HFFc6 (cell line): ENCODE measurements at regions not wholly inside any gene's neighbourhood (a gene's known extent, or its start where the extent isn't known, plus 50 kb on each side); places are given as distances from the start of the nearest gene placed in this dataset.

ENCODE experiments used
- DNase-seq: peaks from one replicate; pipeline ENCODE4 v3.0.0-alpha.2; 2018
- H3K27ac Mint-ChIP-seq: 2 replicates; pipeline ENCODE4 v1.8.0; 2020; ENCODE audit warnings: mild to moderate bottlenecking, mixed read lengths
- H3K27me3 Mint-ChIP-seq: 2 replicates; pipeline ENCODE4 v1.8.0; 2021; ENCODE audit warnings: mild to moderate bottlenecking, moderate library complexity, mixed read lengths; ENCODE audit not compliant: insufficient read depth
- H3K36me3 Mint-ChIP-seq: 2 replicates; pipeline ENCODE4 v1.8.0; 2021; ENCODE audit warnings: low read depth, mixed read lengths
- H3K4me1 Mint-ChIP-seq: 2 replicates; pipeline ENCODE4 v1.8.0; 2020; ENCODE audit warnings: low read depth, mixed read lengths
- H3K4me3 Mint-ChIP-seq: 2 replicates; pipeline ENCODE4 v1.8.0; 2020; ENCODE audit warnings: mild to moderate bottlenecking, moderate library complexity, mixed read lengths
- H3K9me3 Mint-ChIP-seq: 2 replicates; pipeline ENCODE4 v1.8.0; 2020; ENCODE audit warnings: mild to moderate bottlenecking, mixed read lengths
- TF ChIP-seq, protein P1 (sequence below): fragments of 200-600 bp; sonication (generic); IDR thresholded peaks from 2 replicates; pipeline ENCODE4 v1.5.0; 2021; ENCODE audit warnings: antibody characterized with exemption, mild to moderate bottlenecking

DNA sequence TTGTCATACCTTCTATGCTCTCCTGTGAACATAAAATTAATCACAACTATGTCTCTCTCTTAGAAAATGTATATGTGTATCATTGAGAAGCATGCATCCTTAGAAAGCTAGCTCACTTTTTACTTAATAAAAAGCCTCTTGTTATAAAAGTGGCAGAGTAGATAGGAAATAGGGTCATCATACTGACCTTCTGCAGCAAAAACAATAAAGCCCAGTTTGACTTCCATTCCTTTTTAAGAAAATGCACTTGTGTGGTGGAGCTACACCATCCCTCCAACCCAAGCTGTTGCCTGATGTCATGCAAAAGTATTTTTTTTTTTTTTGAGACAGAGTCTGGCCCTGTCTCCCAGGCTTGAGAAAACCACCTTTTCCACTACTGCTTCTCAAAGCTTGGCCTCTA is 393.3 kb downstream of the LIG4 start:
- H3K4me3 Mint-ChIP-seq, result no peak overlapping the region
- peaks cover 11% of the 10 kb centered on the region; the same call in 1 of the 2 replicates for H3K36me3 Mint-ChIP-seq
- no peaks in the 10 kb centered on the region; the same call in 1 of the 2 replicates for H3K27me3 Mint-ChIP-seq
- TF ChIP-seq, protein P1, sequence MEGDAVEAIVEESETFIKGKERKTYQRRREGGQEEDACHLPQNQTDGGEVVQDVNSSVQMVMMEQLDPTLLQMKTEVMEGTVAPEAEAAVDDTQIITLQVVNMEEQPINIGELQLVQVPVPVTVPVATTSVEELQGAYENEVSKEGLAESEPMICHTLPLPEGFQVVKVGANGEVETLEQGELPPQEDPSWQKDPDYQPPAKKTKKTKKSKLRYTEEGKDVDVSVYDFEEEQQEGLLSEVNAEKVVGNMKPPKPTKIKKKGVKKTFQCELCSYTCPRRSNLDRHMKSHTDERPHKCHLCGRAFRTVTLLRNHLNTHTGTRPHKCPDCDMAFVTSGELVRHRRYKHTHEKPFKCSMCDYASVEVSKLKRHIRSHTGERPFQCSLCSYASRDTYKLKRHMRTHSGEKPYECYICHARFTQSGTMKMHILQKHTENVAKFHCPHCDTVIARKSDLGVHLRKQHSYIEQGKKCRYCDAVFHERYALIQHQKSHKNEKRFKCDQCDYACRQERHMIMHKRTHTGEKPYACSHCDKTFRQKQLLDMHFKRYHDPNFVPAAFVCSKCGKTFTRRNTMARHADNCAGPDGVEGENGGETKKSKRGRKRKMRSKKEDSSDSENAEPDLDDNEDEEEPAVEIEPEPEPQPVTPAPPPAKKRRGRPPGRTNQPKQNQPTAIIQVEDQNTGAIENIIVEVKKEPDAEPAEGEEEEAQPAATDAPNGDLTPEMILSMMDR, result no peak
- peaks cover 57% of the 10 kb centered on the region for H3K9me3 Mint-ChIP-seq
- no peaks in the 10 kb centered on the region for H3K4me1 Mint-ChIP-seq
- no peak for DNase-seq
- H3K27ac Mint-ChIP-seq, result no peak overlapping the region

DNA sequence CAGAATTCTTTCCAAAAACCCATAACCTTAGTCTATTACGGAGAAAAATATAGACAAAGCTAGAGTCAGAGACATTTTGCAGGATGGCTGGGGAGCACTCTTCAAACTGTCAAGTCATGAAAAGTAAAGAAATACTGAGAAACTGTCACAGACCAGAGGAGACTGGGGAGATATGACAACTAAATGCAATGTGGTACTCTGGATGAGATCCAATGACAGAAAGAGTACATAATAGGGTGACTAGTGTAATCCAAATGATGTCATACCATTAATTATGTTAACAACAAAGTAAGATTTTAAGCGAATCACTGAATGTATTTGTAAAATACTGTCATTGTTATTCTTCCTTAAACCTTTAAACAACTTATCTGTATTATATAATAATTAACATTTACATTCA is 393.8 kb downstream of the LIG4 start:
- Mint-ChIP-seq H3K9me3 (peaks cover 53% of the 10 kb centered on the region), H3K4me1 (no peaks in the 10 kb centered on the region), H3K4me3 (no peak overlapping the region), H3K27ac (no peak overlapping the region), H3K36me3 (peaks cover 11% of the 10 kb centered on the region; the same call in 1 of the 2 replicates), H3K27me3 (no peaks in the 10 kb centered on the region; the same call in 1 of the 2 replicates)
- DNase-seq, result no peak
- TF ChIP-seq, protein P1, result no peak

- Mint-ChIP-seq H3K9me3 (peaks cover 58% of the 10 kb centered on the region), H3K27me3 (no peaks in the 10 kb centered on the region; the same call in 1 of the 2 replicates), H3K27ac (no peak overlapping the region), H3K4me1 (no peaks in the 10 kb centered on the region), H3K4me3 (no peak overlapping the region), H3K36me3 (peaks cover 11% of the 10 kb centered on the region; the same call in 1 of the 2 replicates)
- no peak for DNase-seq
- TF ChIP-seq, protein P1, result no peak
Measured at GRCh38 chr13:107819071-107819470, 396.3 kb downstream of the LIG4 start.

DNA sequence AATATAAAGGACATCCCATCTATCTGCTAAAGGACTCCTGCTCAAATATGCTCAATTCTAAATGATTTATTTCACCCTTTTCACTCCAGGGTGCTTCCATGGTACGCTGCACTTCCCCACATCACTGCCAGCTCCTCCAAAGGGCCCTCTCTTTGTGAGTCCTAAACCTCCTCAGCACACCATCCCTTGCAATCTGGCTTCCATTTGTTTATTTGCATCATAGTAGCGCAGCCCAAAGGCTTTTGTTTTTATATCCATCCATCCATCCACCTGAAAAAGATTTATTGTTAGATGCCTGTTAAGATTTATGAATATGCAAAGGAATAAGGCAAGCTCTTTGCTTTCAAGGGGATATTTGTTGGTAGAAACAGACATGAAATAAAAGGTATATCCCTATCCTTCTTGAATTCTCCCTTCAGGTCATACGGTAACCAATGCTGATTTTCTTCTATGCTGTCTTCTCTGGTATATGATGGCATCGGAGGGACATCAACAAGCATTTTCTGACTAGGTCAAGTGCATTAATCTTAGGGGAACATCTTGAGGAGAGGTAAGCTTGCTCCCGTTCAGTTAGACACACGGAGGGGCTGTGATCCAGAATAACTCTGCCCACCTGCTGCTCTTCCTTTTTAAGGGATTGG is 397.6 kb downstream of the LIG4 start:
- no peak for DNase-seq
- peaks cover 4% of the 10 kb centered on the region; the same call in 1 of the 2 replicates for H3K36me3 Mint-ChIP-seq
- H3K27me3 Mint-ChIP-seq, result no peaks in the 10 kb centered on the region; the same call in 1 of the 2 replicates
- no peak overlapping the region for H3K27ac Mint-ChIP-seq
- H3K9me3 Mint-ChIP-seq, result peaks cover 56% of the 10 kb centered on the region
- TF ChIP-seq, protein P1, result no peak
- no peak overlapping the region for H3K4me3 Mint-ChIP-seq
- H3K4me1 Mint-ChIP-seq, result no peaks in the 10 kb centered on the region

- Mint-ChIP-seq H3K27me3 (no peaks in the 10 kb centered on the region), H3K27ac (no peak overlapping the region), H3K4me3 (no peak overlapping the region), H3K4me1 (no peaks in the 10 kb centered on the region), H3K36me3 (no peaks in the 10 kb centered on the region), H3K9me3 (peaks cover 24% of the 10 kb centered on the region)
- TF ChIP-seq, protein P1, result no peak
- no peak for DNase-seq
Measured at GRCh38 chr13:107812014-107812412, 403.3 kb downstream of the LIG4 start.
